Spleen (tissue), 11 donors: ENCODE measurements at regions not wholly inside any gene's neighbourhood (a gene's known extent, or its start where the extent isn't known, plus 50 kb on each side); places are given as distances from the start of the nearest gene placed in this dataset.
"Not testable (repeated sequence)": the region's sequence is repeated elsewhere in the genome, so short reads cannot be mapped to it uniquely, and the experiment has no call there.

Source experiments
- DNase-seq: peaks from one replicate; pipeline ENCODE4 v3.0.0-alpha.2; 2020
- H3K27ac ChIP-seq, 8 donors: fragments of 200-600 bp; sonication (generic) in 7 of 8; 1 replicate in 4 of 8; 2 replicates in 4 of 8; pipeline versions ENCODE4 v1.5.0 to v1.8.0; 2016 to 2021; ENCODE audit warnings: inconsistent platforms in 4 of 8, mild to moderate bottlenecking in 4 of 8, moderate library complexity in 1 of 8
- H3K27me3 ChIP-seq, 7 donors: fragments of 200-600 bp; sonication (generic) in 6 of 7; replicated peaks in 1 of 7; 1 replicate in 4 of 7; 2 replicates in 3 of 7; pipeline versions ENCODE4 v1.5.0 to v1.8.0; 2016 to 2021; ENCODE audit warnings: inconsistent platforms in 3 of 7, mild to moderate bottlenecking in 1 of 7
- H3K36me3 ChIP-seq, 6 donors: fragments of 200-600 bp; sonication (generic) in 5 of 6; 1 replicate in 4 of 6; 2 replicates in 2 of 6; pipeline versions ENCODE4 v1.5.0 to v1.8.0; 2016 to 2021; ENCODE audit warnings: inconsistent platforms in 2 of 6
- H3K4me1 ChIP-seq, 6 donors: fragments of 200-600 bp; sonication (generic) in 5 of 6; 1 replicate in 3 of 6; 2 replicates in 3 of 6; pipeline versions ENCODE4 v1.5.0 to v1.8.0; 2016 to 2021; ENCODE audit warnings: inconsistent platforms in 3 of 6
- H3K4me3 ChIP-seq, 8 donors: fragments of 200-600 bp; sonication (generic) in 7 of 8; 1 replicate in 4 of 8; 2 replicates in 4 of 8; pipeline versions ENCODE4 v1.5.0 to v1.8.0; 2016 to 2021; ENCODE audit warnings: inconsistent platforms in 4 of 8, mild to moderate bottlenecking in 4 of 8, moderate library complexity in 2 of 8
- H3K9me3 ChIP-seq, 8 donors: fragments of 200-600 bp; sonication (generic) in 7 of 8; 1 replicate in 4 of 8; 2 replicates in 4 of 8; pipeline versions ENCODE4 v1.5.0 to v1.8.0; 2016 to 2021; ENCODE audit warnings: inconsistent platforms in 4 of 8
- CTCF ChIP-seq, 11 experiments: fragments of 200-600 bp in 7 of 11; fragments of 450-650 bp in 4 of 11; sonication (generic) in 4 of 11; IDR thresholded peaks in 8 of 11; conservative IDR thresholded peaks in 3 of 11; 1 replicate in 7 of 11; 2 replicates in 4 of 11; pipeline versions ENCODE4 v1.4.0 to v1.8.0; 2016 to 2021; ENCODE audit warnings: antibody characterized with exemption in 11 of 11, inconsistent platforms in 4 of 11, mild to moderate bottlenecking in 1 of 11
- POLR2A ChIP-seq, 3 donors: fragments of 450-650 bp; IDR thresholded peaks; one replicate each; pipeline ENCODE4 v1.5.1; 2017; ENCODE audit warnings: antibody characterized with exemption in 3 of 3, mild to moderate bottlenecking in 1 of 3
- POLR2AphosphoS5 ChIP-seq, 3 donors: sonication (generic); formaldehyde crosslinking; IDR thresholded peaks; one replicate each; pipeline ENCODE4 v1.5.1; 2017; ENCODE audit warnings: antibody characterized with exemption in 3 of 3
- WGBS, 5 donors: extraction: QIAGEN DNeasy Blood & Tissue Kit in 3 of 5; methylation state at CpG; one replicate each; pipeline versions ENCODE4 v1.1.5 to v1.1.7; 2013 to 2018; 5-methylcytosine and 5-hydroxymethylcytosine counted together
- intact Hi-C: fragments of 100-400 bp; cut with DNase I; formaldehyde crosslinking; loops from one replicate; pipeline ENCODE4 v1.15.0; 2023; ENCODE audit warnings: low total_unique reads
- donor health status: healthy with polysubstance abuse.
- donor health status: DM: no; HTN: no; CAD: no; lungs with moderate emphysema.
- donor health status: DM: no; HTN: no; CAD: no.
- donor health status: Bipolar disorder and iron deficiency.
- donor health status: healthy.
- donor health status: DM: no; HTN: no; CAD: no.
- donor health status: DM: yes; HTN: yes; CAD: no.

DNA sequence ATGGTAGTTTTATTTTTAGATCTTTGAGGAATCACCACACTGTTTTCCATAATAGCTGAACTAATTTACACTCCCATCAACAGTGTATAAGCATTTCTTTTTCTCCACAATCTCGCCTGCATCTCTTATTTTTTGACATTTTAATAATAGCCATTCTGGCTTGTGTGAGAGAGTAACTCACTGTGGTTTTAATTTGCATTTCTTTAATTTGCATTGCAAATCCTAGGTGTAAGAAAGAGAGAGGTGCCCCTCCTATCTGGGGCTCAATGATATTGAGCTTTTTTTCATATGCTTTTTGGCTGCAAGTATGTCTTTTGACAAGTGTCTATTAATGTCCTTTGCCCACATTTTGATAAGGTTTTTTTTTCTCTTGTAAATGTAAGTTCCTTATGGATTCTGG is 106.3 kb upstream of the SLC27A6 start:
- H3K36me3 ChIP-seq, result no peaks in the 10 kb centered on the region
- peaks cover 0 to 12% (median 3%) of the 10 kb centered on the region in 8 donors for H3K9me3 ChIP-seq
- H3K4me1 ChIP-seq, result no peaks in the 10 kb centered on the region
- no peak overlapping the region for H3K4me3 ChIP-seq
- 60 to 82% (median 75%) methylated on average over 1 of the region's 1 CpG for WGBS, 5 donors
- no peaks in the 10 kb centered on the region for H3K27me3 ChIP-seq
- TF ChIP-seq CTCF (IDR thresholded peaks at IDR 0.05 in 8 of 11, conservative IDR thresholded peaks at IDR 0.05 in 3 of 11) (no peak), POLR2AphosphoS5 (IDR thresholded peaks at IDR 0.05) (no peak), POLR2A (IDR thresholded peaks at IDR 0.05) (no peak)
- no peak overlapping the region for H3K27ac ChIP-seq
- intact Hi-C loops, result no loop called here
- DNase-seq, result no peak

DNA sequence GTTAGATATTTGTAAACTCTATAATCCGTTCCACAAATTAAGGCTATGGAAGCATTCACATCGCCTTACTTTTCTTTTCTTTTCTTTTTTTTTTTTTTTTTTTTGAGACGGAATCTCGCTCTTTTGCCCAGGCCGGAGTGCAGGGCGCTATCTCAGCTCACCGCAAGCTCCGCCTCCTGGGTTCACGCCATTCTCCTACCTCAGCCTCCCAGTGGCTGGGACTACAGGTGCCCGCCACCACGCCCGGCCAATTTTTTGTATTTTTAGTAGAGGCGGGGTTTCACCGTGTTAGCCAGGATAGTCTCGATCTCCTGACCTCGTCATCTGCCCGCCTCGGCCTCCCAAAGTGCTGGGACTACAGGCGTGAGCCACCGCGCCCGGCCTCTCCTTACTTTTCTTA is 104.1 kb upstream of the SLC27A6 start:
- H3K27me3 ChIP-seq, H3K27ac ChIP-seq, DNase-seq, H3K36me3 ChIP-seq, intact Hi-C loops, H3K4me3 ChIP-seq, H3K4me1 ChIP-seq: not testable (repeated sequence)
- peaks cover 0 to 12% (median 3%) of the 10 kb centered on the region in 8 donors for H3K9me3 ChIP-seq
- WGBS, 5 donors, result 90 to 97% (median 93%) methylated on average over 22 of the region's 22 CpGs

- H3K4me1 ChIP-seq, result no peaks in the 10 kb centered on the region
- no peaks in the 10 kb centered on the region for H3K27me3 ChIP-seq
Observed at GRCh38 chr5:128869970-128870369, 95.3 kb upstream of the SLC27A6 start.

GRCh38 chr5:128870373-128870772 is 94.9 kb upstream of the SLC27A6 start:
- no peaks in the 10 kb centered on the region for H3K27me3 ChIP-seq

More at GRCh38 chr5:128869970-128870369, 95.3 kb upstream of the SLC27A6 start:
- Histone ChIP-seq H3K9me3 (no peaks in the 10 kb centered on the region), H3K27ac (no peak overlapping the region), H3K4me3 (no peak overlapping the region), H3K36me3 (no peaks in the 10 kb centered on the region)
- WGBS, 5 donors, result 37 to 70% (median 45%) methylated on average over 1 of the region's 1 CpG
- TF ChIP-seq POLR2A (IDR thresholded peaks at IDR 0.05) (no peak), POLR2AphosphoS5 (IDR thresholded peaks at IDR 0.05) (no peak), CTCF (IDR thresholded peaks at IDR 0.05 in 8 of 11, conservative IDR thresholded peaks at IDR 0.05 in 3 of 11) (no peak)
- DNase-seq, result no peak
- intact Hi-C loops, result no loop called here

DNA sequence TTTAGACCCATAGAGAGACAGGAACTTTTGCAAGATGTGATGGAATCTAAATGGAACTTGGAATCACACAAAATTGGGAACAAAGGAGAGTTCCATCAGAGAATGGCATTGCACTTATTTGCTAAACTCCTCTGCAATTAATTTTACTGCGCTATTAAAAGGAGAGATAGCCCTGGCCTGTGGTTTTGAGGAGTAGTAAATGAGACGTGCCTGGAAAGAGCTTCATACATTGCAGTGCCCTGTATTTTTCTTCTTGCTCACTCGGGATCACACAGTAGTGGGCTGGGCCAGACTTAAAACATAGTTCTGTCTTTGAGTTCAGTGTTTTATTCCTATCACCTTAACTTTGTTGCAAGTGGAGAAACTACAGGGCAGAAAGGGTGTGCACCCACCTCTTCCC is 94.4 kb upstream of the SLC27A6 start:
- H3K4me1 ChIP-seq, result no peaks in the 10 kb centered on the region
- 64 to 83% (median 78%) methylated on average over 3 of the region's 3 CpGs for WGBS, 5 donors
- no peaks in the 10 kb centered on the region for H3K27me3 ChIP-seq
- H3K9me3 ChIP-seq, result no peaks in the 10 kb centered on the region
- H3K4me3 ChIP-seq, result no peak overlapping the region
- no peak overlapping the region for H3K27ac ChIP-seq
- DNase-seq, result no peak
- TF ChIP-seq CTCF (IDR thresholded peaks at IDR 0.05 in 8 of 11, conservative IDR thresholded peaks at IDR 0.05 in 3 of 11) (no peak), POLR2A (IDR thresholded peaks at IDR 0.05) (no peak), POLR2AphosphoS5 (IDR thresholded peaks at IDR 0.05) (no peak)
- intact Hi-C loops, result no loop called here
- H3K36me3 ChIP-seq, result no peaks in the 10 kb centered on the region

More at GRCh38 chr5:128870373-128870772, 94.9 kb upstream of the SLC27A6 start:
- no peak overlapping the region for H3K27ac ChIP-seq
- no peaks in the 10 kb centered on the region for H3K9me3 ChIP-seq
- no peaks in the 10 kb centered on the region for H3K4me1 ChIP-seq
- no peak for TF ChIP-seq POLR2AphosphoS5 (IDR thresholded peaks at IDR 0.05)
- DNase-seq, result no peak
- WGBS, 5 donors, result 60 to 76% (median 71%) methylated on average over 5 of the region's 5 CpGs
- H3K36me3 ChIP-seq, result no peaks in the 10 kb centered on the region
- intact Hi-C loops, result no loop called here
- H3K4me3 ChIP-seq, result no peak overlapping the region
